GM12892 (cell line): ENCODE measurements at regions not wholly inside any gene's neighbourhood (a gene's known extent, or its start where the extent isn't known, plus 50 kb on each side); places are given as distances from the start of the nearest gene placed in this dataset.

Experiments used
- POLR2A ChIP-seq: IDR thresholded peaks from 2 replicates; pipeline ENCODE4 v1.6.1; 2011; ENCODE audit warnings: low read depth, low read length, control low read depth
- POLR2AphosphoS5 ChIP-seq: IDR thresholded peaks from 2 replicates; pipeline ENCODE4 v1.6.1; 2011; ENCODE audit warnings: low read depth, low read length, control low read depth

GRCh38 chr12:59070322-59070933, 150.1 kb upstream of the LRIG3 start:
- TF ChIP-seq POLR2AphosphoS5 (no peak), POLR2A (no peak)
